HepG2 (cell line): ENCODE measurements at regions not wholly inside any gene's neighbourhood (a gene's known extent, or its start where the extent isn't known, plus 50 kb on each side); places are given as distances from the start of the nearest gene placed in this dataset.

Experiments
- ATAC-seq: fragments of 200-7000 bp; cut with Tn5 transposase; 3 replicates; pipeline ENCODE4 v1.9.1; 2020; ENCODE audit warnings: mild to moderate bottlenecking, moderate library complexity
- BruUV-seq: library from RNA; stranded (reverse); fragments of 400-500 nt; replicated peaks from 2 replicates; lab custom pipeline; 2021; lab: Mats Ljungman, UMichigan
- CTCF ChIA-PET: fragments of 300-600 bp; formaldehyde crosslinking; extraction: SDS; loops from one replicate; lab custom pipeline; 2021; ENCODE audit warnings: low total read pairs, inconsistent platforms, low intra/inter-chr PET ratio; lab: Yijun Ruan, JAX
- POLR2A ChIA-PET: fragments of 350-600 bp; sonication (Branson Sonifier 250); formaldehyde crosslinking; loops from one replicate; lab custom pipeline; 2020; ENCODE audit warnings: antibody characterized with exemption, inconsistent platforms; lab: Yijun Ruan, JAX
- DNase-seq: peaks from one replicate; pipeline ENCODE4 v3.0.0-alpha.2; 2015; ENCODE audit warnings: low spot score
- FAIRE-seq: peaks from 3 replicates; lab custom pipeline; 2011; peaks lifted over from hg19 to GRCh38; lab: Jason Lieb, UNC
- H2AFZ ChIP-seq: one replicate; pipeline ENCODE4 v1.6.1; 2011; ENCODE audit warnings: low read length, inconsistent platforms
- H3K27ac ChIP-seq: fragments of 300-600 bp; 3 replicates; pipeline ENCODE4 v1.8.0; 2011; ENCODE audit warnings: mixed run types, mild to moderate bottlenecking, mixed read lengths, low read length, inconsistent platforms; ENCODE audit not compliant: insufficient read depth; ENCODE audit errors: extremely low read length
- H3K27me3 ChIP-seq, 2 experiments: fragments of 200-600 bp in 1 of 2; 2 replicates in 1 of 2; 3 replicates in 1 of 2; pipeline versions ENCODE4 v1.6.0 to v1.8.0; 2011; ENCODE audit warnings: low read length in 2 of 2, mild to moderate bottlenecking in 2 of 2, moderate library complexity in 2 of 2, inconsistent platforms in 1 of 2; ENCODE audit not compliant: insufficient read depth in 2 of 2, control insufficient read depth in 1 of 2
- H3K36me3 ChIP-seq, 2 experiments: fragments of 200-600 bp in 1 of 2; replicated peaks in 1 of 2; 2 replicates in 1 of 2; 3 replicates in 1 of 2; pipeline versions ENCODE4 v1.5.1 to v1.8.0; 2011; ENCODE audit warnings: low read length in 2 of 2, inconsistent platforms in 1 of 2; ENCODE audit not compliant: insufficient read depth in 2 of 2, control insufficient read depth in 1 of 2
- H3K4me1 ChIP-seq: 2 replicates; pipeline ENCODE4 v1.5.1; 2012; ENCODE audit warnings: low read length, inconsistent platforms; ENCODE audit not compliant: insufficient read depth
- H3K4me2 ChIP-seq: 2 replicates; pipeline ENCODE4 v1.6.0; 2011; ENCODE audit warnings: low read depth, low read length, inconsistent platforms
- H3K4me3 ChIP-seq, 3 experiments: fragments of 200-600 bp in 1 of 3; sonication (generic), shearing (Covaris generic) in 1 of 3; replicated peaks in 1 of 3; 2 replicates each; pipeline ENCODE4 v1.5.1; 2011 to 2016; ENCODE audit warnings: low read length in 3 of 3, inconsistent platforms in 2 of 3, low read depth in 2 of 3, mild to moderate bottlenecking in 2 of 3, control low read depth in 1 of 3, mixed read lengths in 1 of 3; ENCODE audit not compliant: insufficient read depth in 1 of 3
- H3K79me2 ChIP-seq: one replicate; pipeline ENCODE4 v1.6.1; 2011; ENCODE audit warnings: low read length, inconsistent platforms; ENCODE audit not compliant: insufficient read depth
- H3K9ac ChIP-seq: 2 replicates; pipeline ENCODE4 v1.6.0; 2011; ENCODE audit warnings: mild to moderate bottlenecking, low read depth, low read length, inconsistent platforms; ENCODE audit not compliant: insufficient read depth
- H3K9me3 ChIP-seq: 2 replicates; pipeline ENCODE4 v1.5.1; 2012; ENCODE audit warnings: mild to moderate bottlenecking, low read length
- H4K20me1 ChIP-seq: 2 replicates; pipeline ENCODE4 v1.6.0; 2011; ENCODE audit warnings: inconsistent platforms, mild to moderate bottlenecking, low read length, moderate library complexity; ENCODE audit not compliant: insufficient read depth
- DR1 ChIP-seq: sonication (generic); formaldehyde crosslinking; IDR thresholded peaks from 2 replicates; pipeline ENCODE4 v1.8.0; 2021; ENCODE audit warnings: mild to moderate bottlenecking, missing genetic modification reagents, inconsistent platforms
- GABPA ChIP-seq, 2 experiments: IDR thresholded peaks; 2 replicates each; pipeline ENCODE4 v1.6.1; 2011 to 2016; ENCODE audit warnings: low read depth in 2 of 2, low read length in 1 of 2, missing biosample characterization in 1 of 2, missing genetic modification characterization in 1 of 2
- GABPB1 ChIP-seq: IDR thresholded peaks from 2 replicates; pipeline ENCODE4 v1.6.1; 2016; ENCODE audit warnings: mild to moderate bottlenecking, missing genetic modification reagents, moderate library complexity, missing compliant biosample characterization
- MAFK ChIP-seq, 2 experiments: IDR thresholded peaks in 1 of 2; conservative IDR thresholded peaks in 1 of 2; 2 replicates each; pipeline ENCODE4 v1.6.1; 2011; ENCODE audit warnings: improper control_type of control experiment in 2 of 2, low read length in 2 of 2
- NFYB ChIP-seq: sonication (generic); formaldehyde crosslinking; IDR thresholded peaks from 2 replicates; pipeline ENCODE4 v1.4.0; 2020; ENCODE audit warnings: missing genetic modification reagents
- NFYC ChIP-seq: IDR thresholded peaks from 2 replicates; pipeline ENCODE4 v1.6.1; 2016; ENCODE audit warnings: missing genetic modification reagents, missing compliant biosample characterization
- SOX13 ChIP-seq, 3 experiments: fragments of 450-650 bp in 1 of 3; sonication (generic) in 1 of 3; formaldehyde crosslinking in 1 of 3; IDR thresholded peaks in 2 of 3; conservative IDR thresholded peaks in 1 of 3; 2 replicates each; pipeline versions ENCODE4 v1.5.0 to v1.6.1; 2016 to 2020; ENCODE audit warnings: antibody characterized with exemption in 1 of 3, mild to moderate bottlenecking in 1 of 3, missing compliant biosample characterization in 1 of 3, missing genetic modification reagents in 1 of 3, moderate library complexity in 1 of 3
- SP1 ChIP-seq, 2 experiments: fragments of 450-650 bp in 1 of 2; sonication (generic) in 1 of 2; formaldehyde crosslinking in 1 of 2; IDR thresholded peaks; 2 replicates each; pipeline versions ENCODE4 v1.4.0 to v1.6.1; 2016 to 2020; ENCODE audit warnings: missing genetic modification reagents in 1 of 2
- TRIM24 ChIP-seq: sonication (generic); formaldehyde crosslinking; IDR thresholded peaks from 2 replicates; pipeline ENCODE4 v1.8.0; 2022; ENCODE audit warnings: mild to moderate bottlenecking, missing genetic modification reagents
- ZMYM4 ChIP-seq: sonication (generic); formaldehyde crosslinking; IDR thresholded peaks from 2 replicates; pipeline ENCODE4 v1.8.1; 2023; ENCODE audit warnings: mild to moderate bottlenecking, missing genetic modification reagents
- ZNF12 ChIP-seq: sonication (generic); formaldehyde crosslinking; IDR thresholded peaks from 2 replicates; pipeline ENCODE4 v1.5.0; 2020; ENCODE audit warnings: missing genetic modification reagents
- ZNF501 ChIP-seq: sonication (generic); formaldehyde crosslinking; IDR thresholded peaks from 2 replicates; pipeline ENCODE4 v1.5.1; 2020; ENCODE audit warnings: mild to moderate bottlenecking, moderate library complexity, missing genetic modification reagents
- WGBS: methylation state at CpG from one replicate; pipeline ENCODE4 v1.1.6; 2017; ENCODE audit warnings: low lambda C conversion rate; 5-methylcytosine and 5-hydroxymethylcytosine counted together
- in situ Hi-C: cut with HindIII; loops from 2 replicates; pipeline ENCODE4 v1.10.0; 2017; ENCODE audit warnings: low pct_unique_long_range_greater_than_20kb; ENCODE audit not compliant: extremely low pct_ligation_motif_present
- intact Hi-C: fragments of 100-400 bp; cut with micrococcal nuclease; formaldehyde crosslinking; loops from one replicate; pipeline ENCODE4 v1.10.0; 2022; ENCODE audit not compliant: unreplicated experiment
- TF ChIP-seq, protein P1 (sequence below): sonication (generic); formaldehyde crosslinking; IDR thresholded peaks from 2 replicates; pipeline ENCODE4 v1.4.0; 2020; ENCODE audit warnings: missing genetic modification reagents, borderline replicate concordance
- TF ChIP-seq, protein P2 (sequence below): sonication (generic); formaldehyde crosslinking; IDR thresholded peaks from 2 replicates; pipeline ENCODE4 v1.5.0; 2020; ENCODE audit warnings: missing genetic modification reagents

DNA sequence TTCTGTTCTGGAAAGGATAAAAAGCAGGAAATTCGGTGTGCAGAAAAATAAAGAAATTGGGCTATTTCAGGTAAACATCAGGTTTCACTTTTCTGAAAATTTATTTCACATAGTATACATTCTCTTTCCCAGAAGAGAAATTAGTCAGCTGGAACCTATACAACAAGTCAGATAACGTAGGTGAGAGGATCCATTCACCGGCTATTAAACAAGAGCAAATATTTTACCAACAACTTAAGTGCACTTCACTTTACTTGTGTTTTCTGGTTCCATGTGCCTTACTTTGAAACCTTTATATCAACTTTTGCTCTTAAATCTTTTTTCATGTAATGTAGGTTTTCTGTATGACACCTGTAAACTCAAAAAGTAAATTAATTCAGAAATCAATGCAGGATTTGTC lies 839.7 kb downstream of the CDH11 start:
- intact Hi-C loops, result no loop called here
- H3K36me3 ChIP-seq, result no peaks in the 10 kb centered on the region
- TF ChIP-seq DR1 (CRISPR knock-in tag) (no peak), ZNF501 (CRISPR knock-in tag) (no peak), ZNF12 (CRISPR knock-in tag) (no peak)

DNA sequence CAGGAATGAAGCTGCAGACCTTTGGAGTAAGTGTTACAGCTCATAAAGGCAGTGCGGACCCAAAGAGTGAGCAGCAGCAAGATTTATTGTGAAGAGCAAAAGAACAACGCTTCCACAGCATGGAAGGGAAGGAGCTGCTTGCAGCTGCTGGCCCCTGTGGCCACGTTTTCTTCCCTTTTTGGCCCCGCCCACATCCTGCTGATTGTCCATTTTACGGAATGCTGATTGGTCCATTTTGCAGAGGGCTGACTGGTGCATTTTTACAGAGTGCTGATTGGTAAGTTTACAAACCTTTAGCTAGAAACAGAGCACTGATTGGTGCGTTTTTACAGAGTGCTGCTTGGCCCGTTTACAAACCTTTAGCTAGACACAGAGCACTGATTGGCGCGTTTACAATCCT lies 841.5 kb downstream of the CDH11 start:
- no peak overlapping the region for H3K27ac ChIP-seq
- BruUV-seq, result no TSS peak
- ATAC-seq (peak; percentile 60; the same call in 2 of the 3 replicates), FAIRE-seq (no peak), DNase-seq (no peak)
- no peaks in the 10 kb centered on the region for H3K4me1 ChIP-seq
- H4K20me1 ChIP-seq, result no peaks in the 10 kb centered on the region
- H3K27me3 ChIP-seq, result no peaks in the 10 kb centered on the region
- peaks cover 28% of the 10 kb centered on the region for H3K9me3 ChIP-seq
- POLR2A ChIA-PET, result no interaction called here
- CTCF ChIA-PET, result no interaction called here
- 8% methylated on average over 9 of the region's 9 CpGs for WGBS
- in situ Hi-C loops, result no loop called here
- H3K36me3 ChIP-seq, result no peaks in the 10 kb centered on the region
- no peaks in the 10 kb centered on the region for H3K79me2 ChIP-seq
- intact Hi-C loops, result no loop called here
- no peak overlapping the region for H3K4me3 ChIP-seq
- no peak overlapping the region for H2AFZ ChIP-seq
- H3K9ac ChIP-seq, result no peak overlapping the region
- peak overlapping the region; percentile 31; the same call in 1 of the 2 replicates for H3K4me2 ChIP-seq
- peak; percentile 58 for TF ChIP-seq ZMYM4 (CRISPR knock-in tag)
- peak; percentile 66 to 76 for TF ChIP-seq MAFK (conservative IDR thresholded peaks at IDR 0.05 in 1 of 2, IDR thresholded peaks at IDR 0.05 in 1 of 2; ENCODE audit: low read length in 2 of 2)
- TF ChIP-seq, protein P1, sequence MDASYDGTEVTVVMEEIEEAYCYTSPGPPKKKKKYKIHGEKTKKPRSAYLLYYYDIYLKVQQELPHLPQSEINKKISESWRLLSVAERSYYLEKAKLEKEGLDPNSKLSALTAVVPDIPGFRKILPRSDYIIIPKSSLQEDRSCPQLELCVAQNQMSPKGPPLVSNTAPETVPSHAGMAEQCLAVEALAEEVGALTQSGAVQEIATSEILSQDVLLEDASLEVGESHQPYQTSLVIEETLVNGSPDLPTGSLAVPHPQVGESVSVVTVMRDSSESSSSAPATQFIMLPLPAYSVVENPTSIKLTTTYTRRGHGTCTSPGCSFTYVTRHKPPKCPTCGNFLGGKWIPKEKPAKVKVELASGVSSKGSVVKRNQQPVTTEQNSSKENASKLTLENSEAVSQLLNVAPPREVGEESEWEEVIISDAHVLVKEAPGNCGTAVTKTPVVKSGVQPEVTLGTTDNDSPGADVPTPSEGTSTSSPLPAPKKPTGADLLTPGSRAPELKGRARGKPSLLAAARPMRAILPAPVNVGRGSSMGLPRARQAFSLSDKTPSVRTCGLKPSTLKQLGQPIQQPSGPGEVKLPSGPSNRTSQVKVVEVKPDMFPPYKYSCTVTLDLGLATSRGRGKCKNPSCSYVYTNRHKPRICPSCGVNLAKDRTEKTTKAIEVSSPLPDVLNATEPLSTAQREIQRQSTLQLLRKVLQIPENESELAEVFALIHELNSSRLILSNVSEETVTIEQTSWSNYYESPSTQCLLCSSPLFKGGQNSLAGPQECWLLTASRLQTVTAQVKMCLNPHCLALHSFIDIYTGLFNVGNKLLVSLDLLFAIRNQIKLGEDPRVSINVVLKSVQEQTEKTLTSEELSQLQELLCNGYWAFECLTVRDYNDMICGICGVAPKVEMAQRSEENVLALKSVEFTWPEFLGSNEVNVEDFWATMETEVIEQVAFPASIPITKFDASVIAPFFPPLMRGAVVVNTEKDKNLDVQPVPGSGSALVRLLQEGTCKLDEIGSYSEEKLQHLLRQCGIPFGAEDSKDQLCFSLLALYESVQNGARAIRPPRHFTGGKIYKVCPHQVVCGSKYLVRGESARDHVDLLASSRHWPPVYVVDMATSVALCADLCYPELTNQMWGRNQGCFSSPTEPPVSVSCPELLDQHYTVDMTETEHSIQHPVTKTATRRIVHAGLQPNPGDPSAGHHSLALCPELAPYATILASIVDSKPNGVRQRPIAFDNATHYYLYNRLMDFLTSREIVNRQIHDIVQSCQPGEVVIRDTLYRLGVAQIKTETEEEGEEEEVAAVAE, result peak; percentile 74; the same call in 1 of the 2 replicates
- TF ChIP-seq NFYB (CRISPR knock-in tag), result peak; percentile 55; the same call in 1 of the 2 replicates
- TF ChIP-seq, protein P2, sequence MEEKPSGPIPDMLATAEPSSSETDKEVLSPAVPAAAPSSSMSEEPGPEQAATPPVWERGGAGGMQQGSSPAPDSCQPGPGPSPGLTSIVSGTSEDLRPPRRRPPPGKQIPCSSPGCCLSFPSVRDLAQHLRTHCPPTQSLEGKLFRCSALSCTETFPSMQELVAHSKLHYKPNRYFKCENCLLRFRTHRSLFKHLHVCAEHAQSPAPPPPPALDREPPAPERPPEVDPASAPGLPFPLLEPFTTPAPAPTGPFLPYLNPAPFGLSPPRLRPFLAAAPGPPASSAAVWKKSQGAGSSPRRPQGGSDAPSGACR (CRISPR knock-in tag), result no peak
- no peak for TF ChIP-seq TRIM24
- no peak for TF ChIP-seq GABPA (IDR thresholded peaks at IDR 0.05; ENCODE audit: low read depth, low read length)
- TF ChIP-seq GABPA (CRISPR knock-in tag; IDR thresholded peaks at IDR 0.05; ENCODE audit: low read depth), result peak; percentile 63
- TF ChIP-seq GABPB1 (CRISPR knock-in tag), result peak; percentile 72; the same call in 1 of the 2 replicates
- no peak for TF ChIP-seq SOX13 (IDR thresholded peaks at IDR 0.05)
- TF ChIP-seq SOX13 (CRISPR knock-in tag; conservative IDR thresholded peaks at IDR 0.05 in 1 of 2, IDR thresholded peaks at IDR 0.05 in 1 of 2), result no peak
- no peak for TF ChIP-seq SP1 (IDR thresholded peaks at IDR 0.05)
- peak; percentile 31; the same call in 1 of the 2 replicates for TF ChIP-seq SP1 (CRISPR knock-in tag; IDR thresholded peaks at IDR 0.05)
- peak; percentile 73 for TF ChIP-seq NFYC (CRISPR knock-in tag)

More for the DNA sequence above, 839.7 kb downstream of the CDH11 start:
- no peak overlapping the region for H3K9ac ChIP-seq
- FAIRE-seq, result no peak
- BruUV-seq, result no TSS peak
- no peak for DNase-seq
- no peaks in the 10 kb centered on the region for H3K4me1 ChIP-seq
- no peaks in the 10 kb centered on the region for H3K27me3 ChIP-seq
- in situ Hi-C loops, result no loop called here
- no peak for ATAC-seq
- POLR2A ChIA-PET, result no interaction called here
- H3K79me2 ChIP-seq, result no peaks in the 10 kb centered on the region
- H3K9me3 ChIP-seq, result peaks cover 40% of the 10 kb centered on the region
- no peak overlapping the region for H2AFZ ChIP-seq
- no peaks in the 10 kb centered on the region for H4K20me1 ChIP-seq
- WGBS, result 34% methylated on average over 3 of the region's 3 CpGs
- H3K27ac ChIP-seq, result no peak overlapping the region
- CTCF ChIA-PET, result no interaction called here
- H3K4me2 ChIP-seq, result no peak overlapping the region
- no peak overlapping the region for H3K4me3 ChIP-seq
